Astrocyte of the cerebellum (primary cell): ENCODE measurements at regions not wholly inside any gene's neighbourhood (a gene's known extent, or its start where the extent isn't known, plus 50 kb on each side); places are given as distances from the start of the nearest gene placed in this dataset.

Experiments used
- DNase-seq: peaks from one replicate; pipeline ENCODE4 v3.0.0-alpha.2; 2011; ENCODE audit warnings: low read depth
- H3K4me3 ChIP-seq: 2 replicates; pipeline ENCODE4 v1.5.1; 2011; ENCODE audit warnings: mild to moderate bottlenecking, low read depth, low read length, moderate library complexity
- in situ Hi-C: cut with HindIII; loops from 2 replicates; pipeline ENCODE4 v1.10.0; 2017; ENCODE audit warnings: low sequenced_read_pairs
- TF ChIP-seq, protein P1 (sequence below): IDR thresholded peaks from 2 replicates; pipeline ENCODE4 v1.5.1; 2012; ENCODE audit warnings: low read length, low read depth, moderate library complexity, mild to moderate bottlenecking; ENCODE audit errors: missing control alignments

DNA sequence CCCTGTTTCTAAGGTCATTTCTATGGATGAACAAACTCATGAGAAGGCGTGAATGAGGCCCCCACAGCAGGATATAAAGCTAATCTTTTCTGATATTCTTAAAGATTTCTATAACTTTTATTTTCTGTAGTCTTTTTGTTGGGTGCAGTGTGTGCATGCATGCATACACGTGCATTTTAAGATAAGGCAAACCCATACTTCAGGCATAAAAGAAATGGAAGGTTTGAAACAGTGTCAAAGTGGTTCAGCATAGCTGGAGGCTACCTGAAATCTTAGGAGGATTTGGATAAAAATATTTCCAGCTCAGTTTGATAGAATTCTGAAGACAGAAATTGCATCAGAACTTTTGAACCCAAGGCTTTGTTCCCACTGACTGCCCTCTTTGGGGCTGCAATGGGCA, 119.7 kb downstream of the PDHA2 start:
- H3K4me3 ChIP-seq = no peak overlapping the region
- in situ Hi-C loops = no loop called here
- DNase-seq = no peak
- TF ChIP-seq, protein P1, sequence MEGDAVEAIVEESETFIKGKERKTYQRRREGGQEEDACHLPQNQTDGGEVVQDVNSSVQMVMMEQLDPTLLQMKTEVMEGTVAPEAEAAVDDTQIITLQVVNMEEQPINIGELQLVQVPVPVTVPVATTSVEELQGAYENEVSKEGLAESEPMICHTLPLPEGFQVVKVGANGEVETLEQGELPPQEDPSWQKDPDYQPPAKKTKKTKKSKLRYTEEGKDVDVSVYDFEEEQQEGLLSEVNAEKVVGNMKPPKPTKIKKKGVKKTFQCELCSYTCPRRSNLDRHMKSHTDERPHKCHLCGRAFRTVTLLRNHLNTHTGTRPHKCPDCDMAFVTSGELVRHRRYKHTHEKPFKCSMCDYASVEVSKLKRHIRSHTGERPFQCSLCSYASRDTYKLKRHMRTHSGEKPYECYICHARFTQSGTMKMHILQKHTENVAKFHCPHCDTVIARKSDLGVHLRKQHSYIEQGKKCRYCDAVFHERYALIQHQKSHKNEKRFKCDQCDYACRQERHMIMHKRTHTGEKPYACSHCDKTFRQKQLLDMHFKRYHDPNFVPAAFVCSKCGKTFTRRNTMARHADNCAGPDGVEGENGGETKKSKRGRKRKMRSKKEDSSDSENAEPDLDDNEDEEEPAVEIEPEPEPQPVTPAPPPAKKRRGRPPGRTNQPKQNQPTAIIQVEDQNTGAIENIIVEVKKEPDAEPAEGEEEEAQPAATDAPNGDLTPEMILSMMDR = no peak

DNA sequence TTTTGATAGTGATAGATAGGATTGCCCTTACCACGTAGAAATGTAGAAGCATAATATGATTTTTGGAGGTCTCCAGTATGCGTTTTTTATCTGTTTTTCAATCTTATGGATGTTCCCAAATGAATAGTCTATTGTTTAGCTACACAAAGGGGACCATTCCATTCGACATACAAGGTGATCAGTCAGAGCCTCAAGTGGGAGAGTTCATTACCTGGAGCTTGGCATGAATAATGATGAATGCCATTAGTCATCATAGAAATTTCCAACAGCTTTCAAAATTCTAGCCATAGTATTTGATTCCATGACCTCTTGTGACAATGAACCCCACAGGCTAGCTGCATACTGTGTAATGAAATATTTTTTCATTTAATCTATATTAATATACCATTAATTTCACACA, 123.6 kb downstream of the PDHA2 start:
- TF ChIP-seq, protein P1 = no peak
- in situ Hi-C loops = no loop called here
- no peak overlapping the region for H3K4me3 ChIP-seq
- no peak for DNase-seq

DNA sequence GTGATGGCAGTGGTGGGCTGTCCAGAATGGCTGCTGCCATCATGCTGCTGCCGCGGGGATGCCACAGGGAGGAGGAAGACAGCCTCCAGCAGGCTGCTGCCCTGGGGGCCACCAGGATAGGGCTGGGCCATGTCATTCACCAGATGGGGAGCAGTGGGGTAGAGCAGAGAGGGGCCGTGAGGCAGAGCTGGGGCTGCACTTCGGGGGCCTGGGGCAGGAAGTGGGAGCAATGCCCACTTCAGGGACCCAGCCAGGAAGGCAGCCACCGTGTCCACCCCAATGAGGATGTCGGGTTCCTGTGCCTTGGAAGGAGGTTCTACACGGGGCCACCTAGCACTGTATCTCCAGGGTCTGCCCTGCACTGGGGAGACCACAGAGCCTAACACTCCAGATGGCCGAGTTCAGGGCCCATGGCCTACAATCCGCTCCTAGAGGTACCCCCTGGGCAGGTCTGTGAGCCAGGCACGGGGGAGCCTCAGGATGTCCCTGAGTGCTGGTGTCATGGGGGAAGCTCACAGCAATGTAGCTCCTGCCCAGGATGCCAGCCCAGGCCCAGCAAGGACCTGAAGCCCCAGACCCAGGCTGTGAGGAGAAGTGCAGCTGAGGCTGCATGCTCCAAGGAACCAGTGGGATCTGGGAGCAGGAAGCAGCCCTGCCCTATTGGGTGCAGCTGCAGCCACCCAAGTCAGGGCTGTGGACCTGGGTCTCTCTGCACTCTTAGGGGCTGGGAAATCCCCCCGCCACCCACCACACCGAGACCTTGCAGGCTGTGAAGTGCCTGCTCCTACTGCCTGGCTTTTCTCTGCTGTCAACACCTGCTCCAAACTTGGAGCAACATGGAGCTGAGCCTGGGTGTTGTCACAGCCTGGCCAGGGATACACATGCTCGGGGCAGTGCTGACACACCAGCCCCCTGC, 140.3 kb downstream of the PDHA2 start:
- TF ChIP-seq, protein P1 = no peak
- DNase-seq = no peak
- in situ Hi-C loops = no loop called here
- H3K4me3 ChIP-seq = no peak overlapping the region

DNA sequence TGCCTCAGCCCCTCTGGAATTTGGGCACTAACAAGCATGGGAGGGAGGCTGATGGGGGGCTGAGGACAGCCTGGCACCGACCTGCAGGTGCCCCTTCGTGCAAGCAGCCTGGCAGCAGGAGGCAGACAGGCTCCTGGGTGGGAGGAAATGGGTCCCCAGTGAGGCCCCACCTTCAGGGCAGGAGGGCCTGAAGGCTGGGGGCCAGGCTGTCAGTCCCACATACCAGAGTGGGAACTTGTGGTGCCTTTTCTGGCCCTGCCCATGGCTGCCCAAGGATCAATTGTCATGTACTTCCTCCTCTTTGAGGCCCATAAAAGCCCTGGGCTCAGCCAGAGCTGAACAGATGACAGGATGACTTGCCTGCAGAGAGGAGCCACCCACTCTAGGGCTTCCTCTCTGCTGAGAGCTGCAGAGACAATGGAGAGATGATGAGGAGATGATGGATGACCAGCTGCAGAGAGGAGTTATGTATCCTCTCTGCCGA, 141.0 kb downstream of the PDHA2 start:
- DNase-seq = no peak
- H3K4me3 ChIP-seq = no peak overlapping the region
- in situ Hi-C loops = no loop called here
- TF ChIP-seq, protein P1 = no peak

DNA sequence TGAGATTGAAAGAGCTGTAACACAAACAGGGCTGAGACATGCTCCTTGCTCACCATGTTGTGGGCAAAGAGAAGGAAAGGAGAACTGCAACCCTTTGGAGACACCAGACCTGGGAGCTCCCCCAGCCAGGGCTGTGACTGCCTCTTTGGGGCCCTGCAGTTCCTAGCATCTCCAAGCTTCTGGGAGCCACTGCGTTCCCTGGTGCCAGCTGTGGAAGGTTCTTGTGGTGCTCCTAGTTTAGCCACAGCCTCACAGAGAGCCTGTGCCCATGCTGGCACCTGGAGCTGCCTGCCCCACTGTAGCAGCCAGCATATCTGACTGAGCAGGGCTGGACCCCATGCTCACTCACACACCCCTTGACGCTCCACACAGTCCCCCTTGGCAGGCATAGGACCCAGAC, 141.7 kb downstream of the PDHA2 start:
- in situ Hi-C loops = no loop called here
- TF ChIP-seq, protein P1 = no peak
- no peak for DNase-seq
- H3K4me3 ChIP-seq = no peak overlapping the region

DNA sequence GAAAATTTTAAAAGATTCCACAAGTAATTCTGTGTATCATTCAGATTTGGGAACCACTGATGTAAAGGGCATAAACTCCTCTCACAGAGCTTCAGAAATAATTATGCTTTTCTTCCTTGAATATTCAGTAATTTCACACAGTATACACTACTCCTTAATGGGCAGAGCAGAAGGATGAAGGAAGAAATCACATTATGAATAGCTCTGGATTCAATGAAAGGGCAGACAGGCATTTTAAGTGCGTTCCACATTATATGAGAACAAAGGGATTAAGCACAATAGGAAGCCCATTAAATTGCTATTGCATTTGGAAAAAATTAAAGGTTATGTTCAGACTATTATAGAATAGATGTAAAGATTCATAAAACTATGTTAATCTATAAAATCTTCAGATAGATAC, 142.6 kb downstream of the PDHA2 start:
- no peak for DNase-seq
- H3K4me3 ChIP-seq = no peak overlapping the region
- TF ChIP-seq, protein P1 = no peak
- in situ Hi-C loops = no loop called here
